H1 (cell line): ENCODE measurements at regions not wholly inside any gene's neighbourhood (a gene's known extent, or its start where the extent isn't known, plus 50 kb on each side); places are given as distances from the start of the nearest gene placed in this dataset.

Source experiments
- EP300 ChIP-seq, 2 experiments: IDR thresholded peaks; 1 replicate in 1 of 2; 2 replicates in 1 of 2; pipeline ENCODE4 v1.6.1; 2011 to 2012; ENCODE audit warnings: low read depth in 2 of 2, low read length in 2 of 2, mild to moderate bottlenecking in 2 of 2, borderline replicate concordance in 1 of 2, inconsistent platforms in 1 of 2, moderate library complexity in 1 of 2
- HDAC6 ChIP-seq: IDR thresholded peaks from one replicate; pipeline ENCODE4 v1.7.1; 2012; ENCODE audit warnings: low read depth, mild to moderate bottlenecking, inconsistent platforms, low read length, moderate library complexity
- POLR2A ChIP-seq, 2 experiments: IDR thresholded peaks; 1 replicate in 1 of 2; 2 replicates in 1 of 2; pipeline ENCODE4 v1.6.1; 2011; ENCODE audit warnings: low read depth in 2 of 2, low read length in 2 of 2, mild to moderate bottlenecking in 2 of 2; ENCODE audit errors: control extremely low read depth in 1 of 2
- SP1 ChIP-seq: IDR thresholded peaks from 2 replicates; pipeline ENCODE4 v1.6.1; 2011; ENCODE audit warnings: low read depth, low read length
- SP4 ChIP-seq: IDR thresholded peaks from 2 replicates; pipeline ENCODE4 v1.6.1; 2012; ENCODE audit warnings: low read length, inconsistent platforms
- TAF1 ChIP-seq: IDR thresholded peaks from 2 replicates; pipeline ENCODE4 v1.6.1; 2011; ENCODE audit warnings: mild to moderate bottlenecking, low read depth, low read length
- TBP ChIP-seq: IDR thresholded peaks from 2 replicates; pipeline ENCODE4 v1.6.1; 2011; ENCODE audit warnings: low read depth, low read length, improper control_type of control experiment
- TCF12 ChIP-seq: IDR thresholded peaks from 2 replicates; pipeline ENCODE4 v1.6.1; 2011; ENCODE audit warnings: low read depth, mild to moderate bottlenecking, low read length
- YY1 ChIP-seq: IDR thresholded peaks from 2 replicates; pipeline ENCODE4 v1.6.1; 2011; ENCODE audit warnings: low read depth, mild to moderate bottlenecking, low read length
- TF ChIP-seq, protein P1 (sequence below), 3 experiments: IDR thresholded peaks; 1 replicate in 2 of 3; 2 replicates in 1 of 3; pipeline versions ENCODE4 v1.5.1 to v1.6.1; 2011; ENCODE audit warnings: low read length in 3 of 3, mild to moderate bottlenecking in 3 of 3, inconsistent platforms in 2 of 3, low read depth in 1 of 3, moderate library complexity in 1 of 3; ENCODE audit not compliant: insufficient read depth in 1 of 3; ENCODE audit errors: control extremely low read depth in 1 of 3

DNA sequence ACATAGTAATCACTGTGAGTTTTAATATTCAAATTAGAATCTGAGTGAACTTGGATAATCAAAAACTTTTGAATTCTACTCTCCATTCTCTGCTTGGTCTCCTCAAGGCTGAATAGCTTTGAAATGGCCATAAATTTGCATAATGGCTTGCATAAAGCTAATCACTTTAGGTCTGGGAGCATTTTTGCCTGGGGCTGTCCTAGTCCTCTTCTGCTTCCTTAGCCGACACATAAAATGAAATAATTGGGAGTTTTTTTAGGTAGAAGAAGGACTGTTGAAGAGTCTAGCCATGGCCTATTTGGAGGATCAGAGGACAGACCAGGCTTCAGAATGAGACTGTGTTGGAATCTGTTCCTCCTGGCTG, 91.4 kb upstream of the EEF2KMT start:
- TF ChIP-seq SP4 (no peak), TAF1 (no peak), POLR2A (IDR thresholded peaks at IDR 0.05; ENCODE audit: control extremely low read depth in 1 of 2, low read depth in 2 of 2, low read length in 2 of 2) (no peak), TCF12 (no peak), SP1 (no peak), HDAC6 (no peak), YY1 (no peak), EP300 (IDR thresholded peaks at IDR 0.05; ENCODE audit: borderline replicate concordance in 1 of 2, low read depth in 2 of 2, low read length in 2 of 2) (no peak), TBP (no peak)
- TF ChIP-seq, protein P1, sequence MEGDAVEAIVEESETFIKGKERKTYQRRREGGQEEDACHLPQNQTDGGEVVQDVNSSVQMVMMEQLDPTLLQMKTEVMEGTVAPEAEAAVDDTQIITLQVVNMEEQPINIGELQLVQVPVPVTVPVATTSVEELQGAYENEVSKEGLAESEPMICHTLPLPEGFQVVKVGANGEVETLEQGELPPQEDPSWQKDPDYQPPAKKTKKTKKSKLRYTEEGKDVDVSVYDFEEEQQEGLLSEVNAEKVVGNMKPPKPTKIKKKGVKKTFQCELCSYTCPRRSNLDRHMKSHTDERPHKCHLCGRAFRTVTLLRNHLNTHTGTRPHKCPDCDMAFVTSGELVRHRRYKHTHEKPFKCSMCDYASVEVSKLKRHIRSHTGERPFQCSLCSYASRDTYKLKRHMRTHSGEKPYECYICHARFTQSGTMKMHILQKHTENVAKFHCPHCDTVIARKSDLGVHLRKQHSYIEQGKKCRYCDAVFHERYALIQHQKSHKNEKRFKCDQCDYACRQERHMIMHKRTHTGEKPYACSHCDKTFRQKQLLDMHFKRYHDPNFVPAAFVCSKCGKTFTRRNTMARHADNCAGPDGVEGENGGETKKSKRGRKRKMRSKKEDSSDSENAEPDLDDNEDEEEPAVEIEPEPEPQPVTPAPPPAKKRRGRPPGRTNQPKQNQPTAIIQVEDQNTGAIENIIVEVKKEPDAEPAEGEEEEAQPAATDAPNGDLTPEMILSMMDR (IDR thresholded peaks at IDR 0.05; ENCODE audit: control extremely low read depth in 1 of 3, insufficient read depth in 1 of 3, low read depth in 1 of 3, low read length in 3 of 3) = no peak
